Neural crest cell (in vitro differentiated cells): ENCODE measurements at regions not wholly inside any gene's neighbourhood (a gene's known extent, or its start where the extent isn't known, plus 50 kb on each side); places are given as distances from the start of the nearest gene placed in this dataset.

ENCODE experiments used
- DNase-seq: peaks from one replicate; pipeline ENCODE4 v3.0.0; 2021; ENCODE audit warnings: low read depth, mixed read lengths, low spot score
- H3K27ac Mint-ChIP-seq: one replicate; pipeline ENCODE4 v1.8.0; 2021; ENCODE audit warnings: mild to moderate bottlenecking, mixed read lengths; ENCODE audit not compliant: unreplicated experiment
- H3K27me3 Mint-ChIP-seq: 2 replicates; pipeline ENCODE4 v1.8.0; 2021; ENCODE audit warnings: low read depth, mild to moderate bottlenecking, mixed read lengths
- H3K36me3 Mint-ChIP-seq: 2 replicates; pipeline ENCODE4 v1.8.0; 2021; ENCODE audit warnings: low read depth, mild to moderate bottlenecking, mixed read lengths
- H3K4me1 Mint-ChIP-seq: 2 replicates; pipeline ENCODE4 v1.8.0; 2021; ENCODE audit warnings: mixed read lengths
- H3K4me3 Mint-ChIP-seq: one replicate; pipeline ENCODE4 v1.8.0; 2021; ENCODE audit warnings: mild to moderate bottlenecking, mixed read lengths
- H3K9me3 Mint-ChIP-seq: 2 replicates; pipeline ENCODE4 v1.8.0; 2021; ENCODE audit warnings: mixed read lengths
- CTCF ChIP-seq: fragments of 200-600 bp; sonication (generic); conservative IDR thresholded peaks from 2 replicates; pipeline ENCODE4 v1.5.0; 2021; ENCODE audit warnings: antibody characterized with exemption, mild to moderate bottlenecking

DNA sequence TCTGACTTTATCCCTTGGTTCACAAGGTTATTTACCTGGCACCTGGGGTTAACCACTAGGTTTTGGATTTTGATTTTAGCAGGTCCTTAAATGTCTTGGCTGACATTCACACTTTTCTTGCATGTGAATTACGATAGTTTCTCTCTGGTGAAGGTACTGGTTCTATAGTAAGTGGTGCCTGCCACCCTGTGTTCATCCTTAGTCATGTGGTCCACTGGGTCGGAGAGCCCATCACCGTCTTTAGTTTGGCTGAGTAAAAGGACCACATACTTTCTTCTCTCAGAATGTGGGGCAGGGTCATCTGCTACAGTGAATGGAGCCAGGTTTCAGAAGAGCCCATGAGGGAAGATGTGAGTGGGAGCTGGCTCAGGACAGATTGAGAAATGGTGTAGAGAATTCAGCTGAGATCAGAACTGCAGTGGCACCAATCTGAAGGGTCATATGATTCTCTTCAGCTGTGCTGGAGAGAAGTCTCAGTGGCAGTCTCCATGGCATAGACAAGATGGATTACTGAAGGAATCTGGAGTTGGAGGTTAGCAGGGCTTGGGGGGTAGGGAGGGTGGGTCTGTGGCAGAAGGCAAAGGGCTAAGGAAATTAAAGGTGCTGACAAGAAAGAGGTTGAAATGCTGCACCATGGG is 310.4 kb downstream of the GPAT3 start:
- Mint-ChIP-seq H3K4me1 (peaks cover 6% of the 10 kb centered on the region), H3K9me3 (no peaks in the 10 kb centered on the region), H3K27ac (no peak overlapping the region), H3K36me3 (no peaks in the 10 kb centered on the region), H3K4me3 (no peak overlapping the region), H3K27me3 (no peaks in the 10 kb centered on the region)
- no peak for DNase-seq
- no peak for TF ChIP-seq CTCF

DNA sequence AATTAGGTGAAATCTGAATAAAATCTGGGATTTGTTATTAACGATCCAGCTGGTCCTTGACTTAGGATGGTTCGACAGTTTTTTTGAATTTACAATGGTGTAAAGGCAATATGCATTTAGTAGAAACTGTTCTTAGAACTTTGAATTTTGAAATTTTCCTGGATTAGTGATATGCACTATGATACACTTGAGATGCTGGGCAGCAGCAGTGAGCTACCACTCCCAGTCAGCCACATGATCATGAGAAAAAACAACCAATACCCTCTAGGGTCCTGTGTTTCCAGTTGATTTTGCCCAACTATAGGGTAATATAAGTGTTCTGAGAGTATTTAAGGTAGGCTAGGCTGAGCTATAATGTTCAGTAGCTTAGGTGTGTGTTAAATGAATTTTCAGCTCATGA is 303.7 kb downstream of the GPAT3 start:
- no peak for TF ChIP-seq CTCF
- Mint-ChIP-seq H3K9me3 (no peaks in the 10 kb centered on the region), H3K36me3 (no peaks in the 10 kb centered on the region), H3K27ac (no peak overlapping the region), H3K27me3 (no peaks in the 10 kb centered on the region), H3K4me1 (no peaks in the 10 kb centered on the region), H3K4me3 (no peak overlapping the region)
- DNase-seq = no peak

DNA sequence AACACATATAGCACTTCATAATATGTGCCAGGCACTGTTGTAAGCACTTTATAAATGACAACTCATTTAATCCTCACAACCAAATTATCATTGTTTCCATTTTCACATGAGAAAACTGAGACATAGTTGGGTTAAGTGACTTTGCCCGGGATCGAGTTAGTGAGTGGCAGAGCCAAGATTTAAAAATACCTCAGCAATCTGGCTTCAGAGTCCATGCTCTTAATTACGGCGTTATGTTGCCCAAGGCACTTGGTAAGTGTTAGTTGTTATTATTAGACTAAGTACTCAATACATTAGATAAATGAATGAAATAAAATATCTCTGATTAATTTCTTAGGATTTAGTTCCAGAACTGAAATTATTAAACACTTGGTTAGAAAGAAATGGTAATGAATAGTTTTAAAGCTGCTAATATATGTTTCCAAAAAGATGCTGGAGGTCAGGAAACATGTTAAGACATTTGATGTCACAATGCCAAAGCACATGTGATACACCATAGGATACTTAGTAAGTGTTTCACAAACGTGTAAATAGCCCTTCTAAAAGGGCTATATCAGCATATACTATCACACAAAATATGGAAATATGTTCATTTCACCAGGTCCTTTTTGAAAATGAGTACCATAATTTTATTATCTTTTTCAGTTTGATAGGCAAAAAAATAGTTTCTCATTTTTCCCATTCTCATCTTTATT is 301.9 kb downstream of the GPAT3 start:
- DNase-seq = no peak
- Mint-ChIP-seq H3K27ac (no peak overlapping the region), H3K9me3 (no peaks in the 10 kb centered on the region), H3K4me3 (no peak overlapping the region), H3K27me3 (no peaks in the 10 kb centered on the region), H3K36me3 (no peaks in the 10 kb centered on the region), H3K4me1 (no peaks in the 10 kb centered on the region)
- no peak for TF ChIP-seq CTCF

DNA sequence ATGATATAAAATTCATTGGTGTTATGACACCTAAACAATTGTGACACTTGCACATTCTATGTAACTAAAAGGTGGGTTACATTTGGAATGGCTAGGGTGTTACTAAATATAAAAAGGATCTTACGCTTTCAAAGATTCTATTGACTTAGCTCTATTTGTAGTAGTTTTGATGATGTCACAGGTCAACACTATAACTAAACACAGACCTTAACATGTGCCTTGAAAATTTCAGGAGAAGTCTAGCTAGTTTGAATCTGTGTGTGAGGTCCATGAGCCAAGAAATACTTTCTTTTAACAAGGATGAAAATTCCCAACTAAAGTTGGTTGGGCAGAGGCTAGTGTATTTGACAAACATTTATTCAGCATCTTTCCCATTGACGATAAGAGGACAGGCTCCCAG is 298.0 kb downstream of the GPAT3 start:
- H3K4me3 Mint-ChIP-seq = no peak overlapping the region
- TF ChIP-seq CTCF = no peak
- H3K36me3 Mint-ChIP-seq = no peaks in the 10 kb centered on the region
- H3K9me3 Mint-ChIP-seq = no peaks in the 10 kb centered on the region
- no peaks in the 10 kb centered on the region for H3K27me3 Mint-ChIP-seq
- no peak overlapping the region for H3K27ac Mint-ChIP-seq
- no peak for DNase-seq
- H3K4me1 Mint-ChIP-seq = peaks cover 12% of the 10 kb centered on the region

GRCh38 chr4:83832110-83832825 is 296.4 kb downstream of the GPAT3 start:
- TF ChIP-seq CTCF = no peak
- H3K4me3 Mint-ChIP-seq = no peak overlapping the region
- H3K36me3 Mint-ChIP-seq = no peaks in the 10 kb centered on the region
- peaks cover 12% of the 10 kb centered on the region for H3K4me1 Mint-ChIP-seq
- DNase-seq = no peak
- H3K27ac Mint-ChIP-seq = no peak overlapping the region
- no peaks in the 10 kb centered on the region for H3K27me3 Mint-ChIP-seq
- no peaks in the 10 kb centered on the region for H3K9me3 Mint-ChIP-seq
